Kidney (tissue), 13 donors: ENCODE measurements at regions not wholly inside any gene's neighbourhood (a gene's known extent, or its start where the extent isn't known, plus 50 kb on each side); places are given as distances from the start of the nearest gene placed in this dataset.

Source experiments
- DNase-seq, 5 donors: peaks; one replicate each; pipeline ENCODE4 v3.0.0-alpha.2; 2013 to 2020
- FAIRE-seq: peaks from 2 replicates; lab custom pipeline; 2012; peaks lifted over from hg19 to GRCh38; lab: Jason Lieb, UNC
- H3K27ac ChIP-seq, 2 donors: one replicate each; pipeline ENCODE4 v1.7.0; 2013; ENCODE audit warnings: low read depth in 2 of 2, low read length in 2 of 2, inconsistent platforms in 1 of 2
- H3K27me3 ChIP-seq: one replicate; pipeline ENCODE4 v1.7.1; 2013; ENCODE audit warnings: low read length, inconsistent platforms; ENCODE audit not compliant: control insufficient read depth, insufficient read depth
- H3K36me3 ChIP-seq, 3 donors: one replicate each; pipeline versions ENCODE4 v1.7.0 to v1.7.1; 2013; ENCODE audit warnings: low read length in 3 of 3, control low read depth in 1 of 3, inconsistent platforms in 1 of 3; ENCODE audit not compliant: insufficient read depth in 3 of 3, control insufficient read depth in 2 of 3
- H3K4me1 ChIP-seq, 3 donors: one replicate each; pipeline versions ENCODE4 v1.7.0 to v1.7.1; 2013; ENCODE audit warnings: low read length in 3 of 3, inconsistent platforms in 1 of 3, low read depth in 1 of 3; ENCODE audit not compliant: control insufficient read depth in 2 of 3, insufficient read depth in 2 of 3
- H3K4me3 ChIP-seq, 3 donors: one replicate each; pipeline versions ENCODE4 v1.7.0 to v1.8.1; 2013; ENCODE audit warnings: low read length in 3 of 3, control low read depth in 1 of 3, inconsistent platforms in 1 of 3
- H3K9ac ChIP-seq, 3 donors: one replicate each; pipeline versions ENCODE4 v1.7.0 to v1.7.1; 2013; ENCODE audit warnings: low read length in 3 of 3, control low read depth in 1 of 3, inconsistent platforms in 1 of 3
- H3K9me3 ChIP-seq, 3 donors: one replicate each; pipeline versions ENCODE4 v1.7.0 to v1.7.1; 2013; ENCODE audit warnings: low read length in 3 of 3, control low read depth in 1 of 3, inconsistent platforms in 1 of 3; ENCODE audit not compliant: control insufficient read depth in 2 of 3, insufficient read depth in 1 of 3
- CTCF ChIP-seq: IDR thresholded peaks from 3 replicates; pipeline ENCODE4 v1.5.1; 2012; ENCODE audit warnings: mild to moderate bottlenecking, moderate library complexity, borderline replicate concordance; ENCODE audit not compliant: insufficient read depth; ENCODE audit errors: extremely low read depth
- intact Hi-C: fragments of 100-400 bp; cut with DNase I; formaldehyde crosslinking; loops from one replicate; pipeline ENCODE4 v1.11.1; 2022
- donor health status: control.
- donor health status: control.
- donor health status: control.
- donor health status: control.
- donor health status: control.
- donor health status: DM: yes; HTN: yes; CAD: no.
- donor health status: Normal renal cell carcinoma (clear cell type).

- Histone ChIP-seq H3K27me3 (no peaks in the 10 kb centered on the region), H3K36me3 (no peaks in the 10 kb centered on the region), H3K4me3 (no peak overlapping the region), H3K9me3 (no peaks in the 10 kb centered on the region), H3K27ac (no peak overlapping the region), H3K9ac (no peak overlapping the region), H3K4me1 (no peaks in the 10 kb centered on the region)
- DNase-seq, result no peak
- no peak for TF ChIP-seq CTCF
- intact Hi-C loops, result no loop called here
- no peak for FAIRE-seq
These were observed 85.8 kb upstream of the ARMC2 start for GRCh38 chr6:108762394-108762793.

- no peaks in the 10 kb centered on the region for H3K4me1 ChIP-seq
- FAIRE-seq, result no peak
- no peaks in the 10 kb centered on the region for H3K9me3 ChIP-seq
- no peaks in the 10 kb centered on the region for H3K36me3 ChIP-seq
- no peak for DNase-seq
- no peaks in the 10 kb centered on the region for H3K27me3 ChIP-seq
- no peak for TF ChIP-seq CTCF
- no peak overlapping the region for H3K4me3 ChIP-seq
- no peak overlapping the region for H3K27ac ChIP-seq
- no peak overlapping the region for H3K9ac ChIP-seq
- intact Hi-C loops, result no loop called here
These were observed 84.2 kb upstream of the ARMC2 start for GRCh38 chr6:108763931-108764579.

DNA sequence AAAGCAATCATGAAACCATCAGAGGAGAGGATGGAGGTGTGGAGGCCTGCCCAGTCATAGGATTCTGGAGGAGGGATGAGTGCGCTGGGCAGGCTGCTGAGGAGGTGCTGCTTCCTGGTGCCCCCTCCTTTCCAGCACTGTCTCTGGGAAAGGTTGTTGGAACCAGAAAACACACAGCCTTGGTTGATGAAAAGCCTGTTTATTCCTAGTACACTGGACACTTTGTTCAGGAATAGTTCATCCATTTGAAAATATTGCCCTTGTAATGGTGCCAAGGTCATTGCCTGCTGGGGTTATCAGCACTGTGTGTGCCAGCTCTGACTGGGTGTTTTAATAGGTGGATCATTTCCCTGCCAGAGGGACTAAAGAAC, 83.7 kb upstream of the ARMC2 start:
- intact Hi-C loops, result no loop called here
- Histone ChIP-seq H3K4me1 (no peaks in the 10 kb centered on the region), H3K9ac (no peak overlapping the region), H3K4me3 (no peak overlapping the region), H3K27me3 (no peaks in the 10 kb centered on the region), H3K9me3 (no peaks in the 10 kb centered on the region), H3K36me3 (no peaks in the 10 kb centered on the region), H3K27ac (no peak overlapping the region)
- FAIRE-seq (no peak), DNase-seq (no peak)
- no peak for TF ChIP-seq CTCF

GRCh38 chr6:108765495-108765894, 82.7 kb upstream of the ARMC2 start:
- no peak for DNase-seq
- intact Hi-C loops, result no loop called here
- FAIRE-seq, result no peak
- Histone ChIP-seq H3K4me1 (no peaks in the 10 kb centered on the region), H3K27me3 (no peaks in the 10 kb centered on the region), H3K27ac (no peak overlapping the region), H3K36me3 (no peaks in the 10 kb centered on the region), H3K9me3 (peaks cover 0 to 1% (median 0%) of the 10 kb centered on the region in 3 donors), H3K4me3 (no peak overlapping the region), H3K9ac (no peak overlapping the region)
- TF ChIP-seq CTCF, result no peak
